Activated naive CD8-positive, alpha-beta T cell treated with anti-CD3 and anti-CD28 coated beads, Interleukin-2, amount 50 U/mL, for 24 hours (primary cell): ENCODE measurements at regions not wholly inside any gene's neighbourhood (a gene's known extent, or its start where the extent isn't known, plus 50 kb on each side); places are given as distances from the start of the nearest gene placed in this dataset.
A peak's percentile ranks its signal among the peaks of the same experiment; 100 is the strongest.

Experiments
- ATAC-seq: fragments of 150-1000 bp; cut with Tn5 transposase; one replicate; pipeline ENCODE4 v1.10.0; 2021
- DNase-seq: peaks from one replicate; pipeline ENCODE4 v3.0.0; 2021
- H3K27ac Mint-ChIP-seq: one replicate; pipeline ENCODE4 v1.8.0; 2021; ENCODE audit warnings: mild to moderate bottlenecking, mixed read lengths
- H3K27me3 Mint-ChIP-seq: one replicate; pipeline ENCODE4 v1.8.0; 2021; ENCODE audit warnings: mixed read lengths
- H3K36me3 Mint-ChIP-seq: one replicate; pipeline ENCODE4 v1.8.0; 2021; ENCODE audit warnings: low read depth, mixed read lengths
- H3K4me1 Mint-ChIP-seq: one replicate; pipeline ENCODE4 v1.8.0; 2021; ENCODE audit warnings: mixed read lengths
- H3K4me3 Mint-ChIP-seq: one replicate; pipeline ENCODE4 v1.8.0; 2021; ENCODE audit warnings: mild to moderate bottlenecking, moderate library complexity, mixed read lengths
- H3K9me3 Mint-ChIP-seq: one replicate; pipeline ENCODE4 v1.8.0; 2021; ENCODE audit warnings: mixed read lengths

DNA sequence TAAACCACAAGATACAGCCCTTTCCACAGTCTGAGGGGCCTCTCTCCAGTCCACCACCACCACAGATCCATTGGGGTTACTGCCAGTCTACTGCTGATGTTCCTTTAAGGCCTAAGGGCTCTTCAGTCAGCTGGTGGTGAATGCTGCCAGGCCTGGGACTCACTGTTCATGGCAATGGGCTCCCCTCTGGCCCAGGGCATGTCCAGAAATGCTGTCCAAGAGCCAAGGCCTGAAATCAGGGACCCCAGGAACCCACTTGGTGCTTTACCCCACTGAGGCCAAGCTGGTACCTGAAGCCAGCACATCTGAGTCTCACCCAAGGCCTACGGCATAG lies 128.6 kb upstream of the CBLB start:
- Mint-ChIP-seq H3K27ac (no peak overlapping the region), H3K9me3 (peaks cover 42% of the 10 kb centered on the region), H3K4me3 (no peak overlapping the region), H3K27me3 (no peaks in the 10 kb centered on the region), H3K36me3 (peaks cover 14% of the 10 kb centered on the region), H3K4me1 (peaks cover 9% of the 10 kb centered on the region)
- DNase-seq, result no peak
- ATAC-seq, result no peak

DNA sequence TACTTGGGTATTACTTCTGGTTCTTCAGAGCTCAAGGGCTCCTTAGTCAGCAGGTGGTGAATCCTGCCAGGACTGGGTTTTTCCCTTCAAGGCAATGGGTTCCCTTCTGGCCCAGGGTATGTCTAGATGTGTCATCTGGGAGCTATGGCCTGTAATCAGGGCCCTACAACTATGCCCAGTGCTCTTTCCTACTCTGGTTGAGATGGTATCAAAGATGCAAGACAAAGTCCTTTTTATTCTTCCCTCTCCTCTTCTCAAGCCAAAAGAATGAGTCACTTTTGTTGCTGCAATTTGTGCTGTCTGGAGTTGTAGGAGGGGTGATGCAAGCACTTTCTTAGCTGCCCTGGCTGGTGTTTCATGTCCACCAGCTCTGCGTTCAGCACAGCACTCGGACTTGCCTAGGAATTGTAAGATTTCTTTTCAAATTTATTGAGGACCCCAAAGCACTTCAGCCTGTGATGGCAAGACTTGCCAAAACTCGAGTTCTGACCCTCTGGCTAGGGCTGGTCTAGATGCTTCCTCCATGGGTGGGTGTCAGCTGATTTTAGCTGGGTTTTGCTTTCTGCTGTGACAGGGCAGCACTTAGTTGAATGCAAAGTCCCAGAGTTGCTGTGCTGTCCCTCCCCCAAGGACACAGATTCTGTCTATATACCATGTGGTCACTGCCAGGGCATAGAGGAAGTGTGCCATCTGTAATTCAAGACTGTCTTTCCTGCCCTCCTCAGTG lies 129.2 kb upstream of the CBLB start:
- no peak for DNase-seq
- Mint-ChIP-seq H3K27me3 (no peaks in the 10 kb centered on the region), H3K36me3 (peaks cover 14% of the 10 kb centered on the region), H3K4me3 (no peak overlapping the region), H3K27ac (no peak overlapping the region), H3K4me1 (peaks cover 11% of the 10 kb centered on the region), H3K9me3 (peaks cover 36% of the 10 kb centered on the region)
- peak; percentile 66 for ATAC-seq

DNA sequence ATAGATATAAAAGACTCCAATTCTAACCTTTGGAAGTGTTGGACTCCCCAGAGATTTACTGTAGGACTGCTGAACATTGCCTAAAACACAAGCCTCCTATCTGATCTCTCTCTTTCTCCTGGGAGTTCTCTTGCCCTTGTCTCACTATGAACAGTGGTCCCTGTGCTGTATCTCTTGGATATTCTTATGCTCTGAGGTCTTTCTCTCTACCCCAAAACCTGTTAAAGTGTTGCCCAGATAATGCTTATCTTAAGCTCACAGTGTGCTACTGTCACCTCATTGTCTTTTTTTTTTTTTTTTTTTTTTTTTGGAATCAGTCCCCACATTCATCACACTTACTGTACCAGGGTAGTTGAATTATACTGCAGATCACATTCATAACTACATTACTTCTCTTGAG lies 131.0 kb upstream of the CBLB start:
- peaks cover 10% of the 10 kb centered on the region for H3K36me3 Mint-ChIP-seq
- DNase-seq (no peak), ATAC-seq (no peak)
- H3K27ac Mint-ChIP-seq, result no peak overlapping the region
- no peak overlapping the region for H3K4me3 Mint-ChIP-seq
- H3K27me3 Mint-ChIP-seq, result no peaks in the 10 kb centered on the region
- peaks cover 23% of the 10 kb centered on the region for H3K4me1 Mint-ChIP-seq
- H3K9me3 Mint-ChIP-seq, result peaks cover 34% of the 10 kb centered on the region

DNA sequence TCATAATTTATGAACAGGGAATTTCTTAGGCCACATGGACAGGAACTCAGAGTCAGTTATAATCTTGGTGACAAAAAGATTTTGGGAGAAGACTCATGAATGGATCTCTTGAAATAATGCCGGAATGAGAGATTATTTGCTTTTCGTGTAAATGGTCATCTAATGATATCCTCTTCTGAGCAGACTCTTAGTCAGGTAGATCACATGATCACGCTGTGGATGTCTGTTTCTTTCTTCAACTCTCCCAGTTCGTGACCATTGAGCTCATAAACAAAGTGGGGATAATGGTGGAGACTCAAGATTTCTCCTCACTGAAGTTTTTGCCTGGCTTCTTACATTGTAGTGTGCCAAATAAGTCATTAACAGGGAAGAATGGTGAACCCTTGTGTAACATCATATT lies 133.1 kb upstream of the CBLB start:
- DNase-seq (no peak), ATAC-seq (no peak)
- H3K27ac Mint-ChIP-seq, result no peak overlapping the region
- H3K9me3 Mint-ChIP-seq, result peaks cover 25% of the 10 kb centered on the region
- H3K36me3 Mint-ChIP-seq, result peaks cover 5% of the 10 kb centered on the region
- no peak overlapping the region for H3K4me3 Mint-ChIP-seq
- no peaks in the 10 kb centered on the region for H3K27me3 Mint-ChIP-seq
- peaks cover 20% of the 10 kb centered on the region for H3K4me1 Mint-ChIP-seq

DNA sequence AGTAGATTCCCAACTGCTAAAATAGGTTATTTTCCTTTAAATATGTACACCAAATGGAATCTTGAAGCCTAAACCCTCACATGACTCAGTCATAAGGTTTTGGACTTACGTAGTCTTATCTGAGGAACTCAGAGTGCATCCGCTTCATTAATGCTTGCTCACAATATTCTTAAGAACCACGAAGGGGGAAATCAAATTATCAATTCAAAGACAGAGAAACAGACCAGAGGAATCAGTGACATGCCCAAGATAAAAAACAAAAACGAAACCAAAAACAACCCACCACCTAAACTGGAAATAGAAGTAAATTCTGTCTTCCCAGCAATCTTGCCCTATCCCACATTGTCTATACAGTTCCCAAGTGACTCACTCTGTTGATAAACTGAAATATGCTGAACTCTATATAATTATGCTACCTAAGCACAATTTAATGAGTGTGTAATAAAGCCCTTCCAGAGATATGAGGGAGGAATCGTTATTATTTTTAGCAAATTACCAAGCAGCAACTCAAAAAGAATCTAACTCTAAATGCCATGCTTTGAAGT lies 135.4 kb upstream of the CBLB start:
- DNase-seq (no peak), ATAC-seq (peak; percentile 81)
- Mint-ChIP-seq H3K9me3 (peaks cover 27% of the 10 kb centered on the region), H3K4me3 (peak overlapping the region; percentile 28), H3K27ac (peak overlapping the region; percentile 76), H3K36me3 (peaks cover 19% of the 10 kb centered on the region), H3K4me1 (peaks cover 33% of the 10 kb centered on the region), H3K27me3 (no peaks in the 10 kb centered on the region)

DNA sequence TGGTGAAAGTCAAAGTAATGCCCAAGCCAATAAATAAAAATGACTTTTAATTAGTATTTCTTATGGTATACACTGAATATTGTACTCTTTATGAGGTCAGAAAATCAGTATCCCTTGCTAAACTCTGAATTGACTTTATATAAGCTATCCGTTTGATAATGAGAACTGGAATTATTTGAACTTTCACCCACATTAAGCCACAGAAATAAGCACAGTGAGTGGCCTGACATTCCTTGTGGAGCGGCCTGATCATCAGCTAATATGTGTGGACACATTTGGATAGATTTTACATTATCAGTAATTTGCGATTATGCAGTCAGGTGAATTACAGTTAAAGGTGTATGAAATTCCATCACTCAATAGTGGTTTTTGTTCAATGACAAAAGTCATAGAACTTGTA lies 136.0 kb upstream of the CBLB start:
- peaks cover 39% of the 10 kb centered on the region for H3K4me1 Mint-ChIP-seq
- peaks cover 24% of the 10 kb centered on the region for H3K36me3 Mint-ChIP-seq
- H3K27me3 Mint-ChIP-seq, result no peaks in the 10 kb centered on the region
- H3K27ac Mint-ChIP-seq, result no peak overlapping the region
- peaks cover 27% of the 10 kb centered on the region for H3K9me3 Mint-ChIP-seq
- no peak overlapping the region for H3K4me3 Mint-ChIP-seq
- DNase-seq, result no peak
- ATAC-seq, result no peak

DNA sequence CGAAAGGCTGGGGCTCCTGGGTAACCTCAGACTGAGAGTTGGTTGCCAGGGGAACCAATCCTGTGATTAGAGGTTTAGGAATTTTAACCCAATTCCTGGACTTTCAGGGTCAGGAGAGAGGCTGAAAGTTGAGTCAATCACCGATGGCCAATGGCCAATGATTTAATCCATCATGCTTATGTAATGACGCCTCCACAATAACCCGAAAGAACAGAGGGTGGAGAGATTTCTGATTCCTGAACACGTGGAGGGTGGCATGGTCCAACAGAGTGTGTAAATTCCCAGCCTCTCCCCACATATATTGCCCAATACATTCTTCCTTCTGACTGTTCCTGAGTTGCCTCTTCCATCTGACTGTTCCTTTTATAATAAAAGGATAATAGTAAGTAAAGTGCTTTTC lies 137.2 kb upstream of the CBLB start:
- Mint-ChIP-seq H3K36me3 (peaks cover 28% of the 10 kb centered on the region), H3K27ac (no peak overlapping the region), H3K27me3 (no peaks in the 10 kb centered on the region), H3K4me3 (no peak overlapping the region), H3K9me3 (peaks cover 23% of the 10 kb centered on the region), H3K4me1 (peaks cover 51% of the 10 kb centered on the region)
- no peak for DNase-seq
- ATAC-seq, result no peak

DNA sequence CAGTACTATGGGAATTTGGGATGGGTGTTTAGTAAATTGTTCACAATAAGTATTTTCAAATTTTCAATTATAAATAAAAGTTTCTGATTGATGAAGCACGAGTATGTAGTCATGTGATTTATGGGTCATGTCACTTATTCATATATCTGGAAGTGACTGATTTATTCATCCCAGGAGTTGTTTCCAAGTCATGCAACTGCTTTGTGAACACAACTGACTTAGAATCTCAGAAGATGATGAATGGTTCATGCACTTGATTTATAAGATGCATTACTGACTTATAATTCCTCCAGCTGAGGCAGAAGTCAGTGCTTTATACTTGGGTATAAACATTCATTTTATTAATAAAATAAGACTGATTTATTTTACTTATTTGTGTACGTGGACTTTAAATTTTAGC lies 137.8 kb upstream of the CBLB start:
- peaks cover 28% of the 10 kb centered on the region for H3K36me3 Mint-ChIP-seq
- peaks cover 21% of the 10 kb centered on the region for H3K9me3 Mint-ChIP-seq

DNA sequence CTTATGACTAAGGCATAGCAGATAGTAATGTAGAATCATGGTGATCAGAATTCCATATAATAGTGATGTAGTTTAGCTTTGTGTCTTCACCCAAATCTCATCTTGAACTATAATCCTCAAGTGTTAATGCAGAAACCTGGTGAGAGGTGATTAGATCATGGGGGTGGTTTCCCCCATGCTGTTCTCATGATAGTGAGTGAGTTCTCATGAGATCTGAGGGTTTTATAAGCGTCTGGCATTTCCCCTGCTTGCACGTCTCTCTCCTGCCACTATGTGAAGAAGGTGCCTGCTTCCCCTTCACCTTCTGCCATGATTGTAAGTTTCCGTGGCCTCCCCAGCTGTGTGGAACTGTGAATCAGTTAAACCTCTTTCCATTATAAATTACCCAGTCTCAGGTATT lies 138.7 kb upstream of the CBLB start:
- Mint-ChIP-seq H3K27ac (peak overlapping the region; percentile 61), H3K36me3 (peaks cover 31% of the 10 kb centered on the region), H3K4me3 (no peak overlapping the region), H3K4me1 (peaks cover 63% of the 10 kb centered on the region), H3K9me3 (peaks cover 19% of the 10 kb centered on the region), H3K27me3 (no peaks in the 10 kb centered on the region)
- ATAC-seq (peak; percentile 11), DNase-seq (no peak)

More for the DNA sequence above, 137.8 kb upstream of the CBLB start:
- DNase-seq, result no peak
- Mint-ChIP-seq H3K4me1 (peaks cover 56% of the 10 kb centered on the region), H3K4me3 (no peak overlapping the region), H3K27me3 (no peaks in the 10 kb centered on the region), H3K27ac (no peak overlapping the region)
- no peak for ATAC-seq

DNA sequence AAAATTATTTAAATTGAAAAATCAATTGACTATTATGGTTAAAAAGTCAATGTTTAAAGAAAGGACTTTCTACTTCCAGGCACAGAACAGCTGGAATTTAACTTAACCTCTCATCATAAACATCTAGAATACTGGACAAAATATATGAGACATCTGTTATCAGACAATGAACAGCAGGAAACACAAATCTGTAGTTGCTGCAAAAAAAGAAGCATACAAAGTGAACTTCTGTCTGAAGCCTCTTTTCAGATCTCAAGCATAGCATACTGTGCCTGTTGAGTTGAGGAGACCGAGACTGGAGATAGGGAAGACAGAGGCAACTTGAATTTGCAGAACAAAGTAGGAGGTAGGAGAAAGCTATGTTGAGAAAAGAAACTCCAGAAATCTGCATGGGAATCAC lies 140.0 kb upstream of the CBLB start:
- Mint-ChIP-seq H3K27ac (peak overlapping the region; percentile 59), H3K36me3 (peaks cover 36% of the 10 kb centered on the region), H3K9me3 (peaks cover 21% of the 10 kb centered on the region), H3K4me3 (no peak overlapping the region), H3K4me1 (peaks cover 68% of the 10 kb centered on the region), H3K27me3 (no peaks in the 10 kb centered on the region)
- no peak for ATAC-seq
- DNase-seq, result no peak

DNA sequence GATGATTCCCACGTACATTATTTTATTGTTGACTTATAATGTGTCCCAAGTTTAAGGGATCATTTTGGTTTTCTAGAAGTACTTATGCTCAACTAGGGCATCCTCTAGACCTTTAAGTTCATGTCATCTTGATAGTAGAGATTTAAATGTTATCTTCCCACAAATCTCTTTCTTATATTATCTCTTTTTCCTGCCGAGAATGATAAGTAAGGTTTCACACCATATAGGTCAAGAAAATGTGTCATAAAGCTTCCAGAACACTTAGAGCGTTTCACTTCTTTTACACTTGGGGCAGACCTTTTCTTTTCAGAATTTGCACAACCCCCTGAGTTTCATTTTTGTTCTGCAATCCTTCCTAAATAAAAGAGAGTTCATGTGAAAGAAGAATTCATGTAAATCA lies 142.0 kb upstream of the CBLB start:
- Mint-ChIP-seq H3K4me3 (peak overlapping the region; percentile 48), H3K27me3 (no peaks in the 10 kb centered on the region), H3K4me1 (peaks cover 79% of the 10 kb centered on the region), H3K9me3 (peaks cover 33% of the 10 kb centered on the region), H3K36me3 (peaks cover 43% of the 10 kb centered on the region), H3K27ac (peak overlapping the region; percentile 89)
- ATAC-seq, result peak; percentile 78
- no peak for DNase-seq

DNA sequence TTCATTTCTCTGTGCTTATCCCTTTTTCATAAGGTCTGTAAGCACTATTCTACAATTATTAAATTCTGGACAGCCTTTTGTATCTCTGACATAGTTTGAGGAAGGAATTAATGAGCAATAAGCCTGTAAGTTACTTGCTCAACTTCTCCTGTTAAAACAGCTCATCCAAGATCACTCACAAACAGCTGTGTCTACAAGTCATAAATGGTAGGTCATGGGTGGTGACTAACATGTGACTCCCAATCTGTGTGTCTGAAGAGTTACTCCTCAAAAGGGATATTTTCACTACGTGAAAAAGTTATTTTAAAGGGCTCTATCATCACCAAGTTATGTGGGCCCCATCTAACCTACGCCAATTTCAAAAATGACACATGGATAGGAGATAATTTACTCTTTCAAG lies 145.2 kb upstream of the CBLB start:
- peak; percentile 81 for ATAC-seq
- H3K4me1 Mint-ChIP-seq, result peaks cover 68% of the 10 kb centered on the region
- H3K4me3 Mint-ChIP-seq, result no peak overlapping the region
- H3K27me3 Mint-ChIP-seq, result no peaks in the 10 kb centered on the region
- H3K36me3 Mint-ChIP-seq, result peaks cover 28% of the 10 kb centered on the region
- DNase-seq, result no peak
- H3K9me3 Mint-ChIP-seq, result peaks cover 27% of the 10 kb centered on the region
- H3K27ac Mint-ChIP-seq, result peak overlapping the region; percentile 78

DNA sequence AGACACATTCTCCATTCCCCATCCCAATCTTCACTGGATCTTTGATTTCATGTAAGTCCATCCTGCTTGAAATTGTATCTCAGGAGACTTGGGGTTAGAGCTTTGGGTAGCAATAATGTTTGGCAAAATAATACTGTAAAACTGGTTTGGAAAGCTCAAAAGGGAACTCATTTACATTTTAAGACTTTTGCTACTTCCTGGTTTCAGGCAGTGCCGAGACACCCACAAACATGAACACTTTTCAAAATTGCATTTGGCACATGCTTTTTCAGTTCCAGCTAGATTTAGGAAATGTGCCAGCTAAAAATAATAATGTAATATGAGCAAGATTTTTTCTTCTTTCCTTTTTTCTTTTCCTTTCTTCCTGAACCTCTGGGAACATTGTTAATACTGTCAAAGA lies 145.7 kb upstream of the CBLB start:
- Mint-ChIP-seq H3K9me3 (peaks cover 24% of the 10 kb centered on the region), H3K36me3 (peaks cover 22% of the 10 kb centered on the region), H3K27ac (peak overlapping the region; percentile 78), H3K4me3 (no peak overlapping the region), H3K4me1 (peaks cover 62% of the 10 kb centered on the region), H3K27me3 (no peaks in the 10 kb centered on the region)
- ATAC-seq (no peak), DNase-seq (no peak)

DNA sequence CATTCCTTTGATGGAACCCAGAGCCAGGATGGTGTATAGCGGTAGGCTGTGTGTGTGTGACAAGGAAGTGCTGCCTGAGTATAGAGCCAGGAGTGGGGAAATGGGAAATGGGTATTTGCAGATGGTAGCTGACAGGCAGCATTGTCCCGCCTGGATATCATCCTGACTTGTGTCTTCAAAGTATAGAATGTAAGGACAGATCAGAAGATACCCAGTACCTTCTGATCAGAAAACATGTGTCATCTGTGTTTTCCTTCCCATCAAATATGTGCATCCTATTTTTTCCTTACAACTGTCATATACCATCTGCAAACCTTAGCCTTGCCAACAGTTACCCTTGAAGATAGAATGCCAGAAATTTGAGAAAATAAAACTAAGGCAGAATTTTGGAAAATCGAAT lies 146.2 kb upstream of the CBLB start:
- Mint-ChIP-seq H3K4me1 (peaks cover 58% of the 10 kb centered on the region), H3K27ac (peak overlapping the region; percentile 78), H3K36me3 (peaks cover 18% of the 10 kb centered on the region), H3K4me3 (no peak overlapping the region), H3K27me3 (no peaks in the 10 kb centered on the region), H3K9me3 (peaks cover 20% of the 10 kb centered on the region)
- DNase-seq, result no peak
- ATAC-seq, result no peak

DNA sequence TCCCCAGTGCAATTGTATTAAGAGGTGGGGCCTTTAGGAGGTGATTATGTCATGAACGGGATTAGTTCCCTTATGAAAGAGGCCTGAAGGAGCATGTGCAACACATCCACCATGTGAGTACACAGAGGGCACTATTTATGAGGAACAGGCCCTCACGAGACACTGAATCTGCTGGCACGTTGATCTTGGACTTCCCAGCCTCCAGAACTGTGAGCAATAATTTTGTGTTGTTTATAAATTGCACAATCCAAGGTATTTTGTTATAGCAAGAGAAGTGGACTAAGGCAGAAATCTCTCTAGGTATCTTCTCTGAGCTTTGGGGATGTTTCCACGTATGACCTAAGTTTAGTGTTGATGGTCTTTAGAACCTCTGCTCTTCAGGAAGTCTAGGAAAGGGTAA lies 149.3 kb upstream of the CBLB start:
- Mint-ChIP-seq H3K4me3 (no peak overlapping the region), H3K36me3 (peaks cover 11% of the 10 kb centered on the region), H3K27me3 (no peaks in the 10 kb centered on the region), H3K9me3 (peaks cover 17% of the 10 kb centered on the region), H3K27ac (no peak overlapping the region), H3K4me1 (peaks cover 30% of the 10 kb centered on the region)
- ATAC-seq, result no peak
- no peak for DNase-seq
